GM12865 (cell line): ENCODE measurements at regions not wholly inside any gene's neighbourhood (a gene's known extent, or its start where the extent isn't known, plus 50 kb on each side); places are given as distances from the start of the nearest gene placed in this dataset.

Experiments
- DNase-seq: peaks from one replicate; pipeline ENCODE4 v3.0.0; 2010; ENCODE audit warnings: low read depth
- H3K4me3 ChIP-seq: 2 replicates; pipeline ENCODE4 v1.5.1; 2011; ENCODE audit warnings: mild to moderate bottlenecking, low read depth, low read length, control low read depth
- CTCF ChIP-seq: IDR thresholded peaks from 2 replicates; pipeline ENCODE4 v1.5.1; 2011; ENCODE audit warnings: low read length, control low read depth, low read depth, inconsistent platforms; ENCODE audit not compliant: insufficient read depth; ENCODE audit errors: missing control alignments

- DNase-seq = no peak
- no peak for TF ChIP-seq CTCF
Measured at GRCh38 chr12:75960954-75961661, 70.5 kb downstream of the PHLDA1 start.

GRCh38 chr12:75960086-75960910 is 71.3 kb downstream of the PHLDA1 start:
- no peak for TF ChIP-seq CTCF
- no peak for DNase-seq
- no peak overlapping the region for H3K4me3 ChIP-seq

More at GRCh38 chr12:75960954-75961661, 70.5 kb downstream of the PHLDA1 start:
- H3K4me3 ChIP-seq = no peak overlapping the region

- DNase-seq = no peak
- TF ChIP-seq CTCF = no peak
Measured at GRCh38 chr12:75959506-75959905, 72.1 kb downstream of the PHLDA1 start.

GRCh38 chr12:75959060-75959459 is 72.5 kb downstream of the PHLDA1 start:
- DNase-seq = no peak
- TF ChIP-seq CTCF = no peak
- no peak overlapping the region for H3K4me3 ChIP-seq

More at GRCh38 chr12:75959506-75959905, 72.1 kb downstream of the PHLDA1 start:
- H3K4me3 ChIP-seq = no peak overlapping the region

- DNase-seq = no peak
Measured at GRCh38 chr12:75955251-75955650, 76.3 kb downstream of the PHLDA1 start.

GRCh38 chr12:75954749-75955148 is 76.8 kb downstream of the PHLDA1 start:
- TF ChIP-seq CTCF = no peak
- no peak for DNase-seq
- H3K4me3 ChIP-seq = no peak overlapping the region

More at GRCh38 chr12:75955251-75955650, 76.3 kb downstream of the PHLDA1 start:
- H3K4me3 ChIP-seq = no peak overlapping the region
- TF ChIP-seq CTCF = no peak
